ENCODE measurements at regions not wholly inside any gene's neighbourhood (a gene's known extent, or its start where the extent isn't known, plus 50 kb on each side); places are given as distances from the start of the nearest gene placed in this dataset.
A peak's percentile ranks its signal among the peaks of the same experiment; 100 is the strongest.

GRCh38 chr4:152161676-152162330 is 374.1 kb downstream of the FBXW7 start:
- Mint-ChIP-seq H3K36me3 (ENCODE audit: insufficient read depth) (no peaks in the 10 kb centered on the region), H3K9me3 (no peaks in the 10 kb centered on the region), H3K27ac (ENCODE audit: low read depth) (no peak overlapping the region), H3K27me3 (peaks cover 14% of the 10 kb centered on the region), H3K4me1 (peaks cover 17% of the 10 kb centered on the region), H3K4me3 (no peak overlapping the region)
- DNase-seq (ENCODE audit: low spot score in 2 of 2) (no peak), ATAC-seq (replicated peaks; ENCODE audit: extremely low read depth, poor library complexity, severe bottlenecking) (no peak)

GRCh38 chr4:152160225-152160800 is 375.6 kb downstream of the FBXW7 start:
- ATAC-seq (replicated peaks; ENCODE audit: extremely low read depth, poor library complexity, severe bottlenecking) (no peak), DNase-seq (ENCODE audit: low spot score in 2 of 2) (no peak)
- H3K4me3 Mint-ChIP-seq: no peak overlapping the region
- H3K4me1 Mint-ChIP-seq: peaks cover 17% of the 10 kb centered on the region
- no peak overlapping the region for H3K27ac Mint-ChIP-seq (ENCODE audit: low read depth)
- H3K27me3 Mint-ChIP-seq: peaks cover 14% of the 10 kb centered on the region
- no peaks in the 10 kb centered on the region for H3K9me3 Mint-ChIP-seq
- H3K36me3 Mint-ChIP-seq (ENCODE audit: insufficient read depth): no peaks in the 10 kb centered on the region

GRCh38 chr4:152159773-152160172 is 376.1 kb downstream of the FBXW7 start:
- H3K9me3 Mint-ChIP-seq: peaks cover 3% of the 10 kb centered on the region
- H3K27me3 Mint-ChIP-seq: peaks cover 14% of the 10 kb centered on the region
- no peak for ATAC-seq (replicated peaks; ENCODE audit: extremely low read depth, poor library complexity, severe bottlenecking)

DNA sequence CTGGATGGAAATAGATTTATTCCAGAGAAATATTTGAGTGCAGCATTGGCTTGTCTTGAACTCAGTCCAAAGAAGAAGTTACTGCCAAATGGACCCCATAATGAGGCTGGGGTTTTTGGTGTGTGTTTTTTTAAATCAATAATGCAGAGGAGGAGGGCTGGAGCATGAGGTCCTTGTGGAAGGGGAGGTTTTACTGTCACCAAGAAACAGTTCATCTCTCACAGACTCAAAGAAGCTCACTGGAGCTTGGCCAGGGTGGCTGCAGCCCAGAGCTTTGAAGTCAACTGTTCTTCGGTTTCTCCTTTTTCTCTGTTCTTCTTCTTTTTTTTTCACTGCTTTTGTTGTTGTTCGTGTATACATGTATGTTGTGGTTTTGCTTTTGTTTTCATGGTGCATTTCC is 377.7 kb downstream of the FBXW7 start:
- Mint-ChIP-seq H3K36me3 (ENCODE audit: insufficient read depth) (no peaks in the 10 kb centered on the region), H3K27me3 (peaks cover under 1% of the 10 kb centered on the region), H3K4me1 (peaks cover 17% of the 10 kb centered on the region), H3K9me3 (peaks cover 5% of the 10 kb centered on the region), H3K27ac (ENCODE audit: low read depth) (peak overlapping the region; percentile 14), H3K4me3 (no peak overlapping the region)
- ATAC-seq (replicated peaks; ENCODE audit: extremely low read depth, poor library complexity, severe bottlenecking) (no peak), DNase-seq (ENCODE audit: low spot score in 2 of 2) (no peak)

More at GRCh38 chr4:152159773-152160172, 376.1 kb downstream of the FBXW7 start:
- Mint-ChIP-seq H3K36me3 (ENCODE audit: insufficient read depth) (no peaks in the 10 kb centered on the region), H3K27ac (ENCODE audit: low read depth) (no peak overlapping the region), H3K4me3 (no peak overlapping the region), H3K4me1 (peaks cover 17% of the 10 kb centered on the region)
- no peak for DNase-seq (ENCODE audit: low spot score in 2 of 2)

DNA sequence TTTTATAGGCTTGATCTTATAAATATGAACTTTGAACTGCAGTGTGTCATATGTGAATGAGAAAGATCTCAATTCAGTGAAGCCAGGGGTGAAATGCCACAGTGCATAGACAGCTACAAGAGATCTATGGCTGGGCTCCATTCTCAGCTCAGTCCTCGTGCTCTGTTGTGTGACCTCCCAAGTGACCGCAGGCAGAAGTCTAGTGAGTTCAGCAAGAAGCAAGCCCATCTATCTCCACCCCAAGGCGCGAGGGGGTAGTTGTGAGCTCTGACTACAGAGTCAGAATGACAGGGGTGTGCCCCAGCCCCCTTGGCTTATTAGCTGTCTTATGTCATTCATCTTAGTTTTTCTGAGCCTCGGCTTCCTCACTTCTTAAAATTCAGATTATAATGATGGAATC is 378.3 kb downstream of the FBXW7 start:
- H3K4me3 Mint-ChIP-seq: no peak overlapping the region
- peaks cover 5% of the 10 kb centered on the region for H3K9me3 Mint-ChIP-seq
- H3K4me1 Mint-ChIP-seq: peaks cover 17% of the 10 kb centered on the region
- H3K36me3 Mint-ChIP-seq (ENCODE audit: insufficient read depth): no peaks in the 10 kb centered on the region
- ATAC-seq (replicated peaks; ENCODE audit: extremely low read depth, poor library complexity, severe bottlenecking) (no peak), DNase-seq (ENCODE audit: low spot score in 2 of 2) (no peak)
- no peaks in the 10 kb centered on the region for H3K27me3 Mint-ChIP-seq
- H3K27ac Mint-ChIP-seq (ENCODE audit: low read depth): peak overlapping the region; percentile 14

DNA sequence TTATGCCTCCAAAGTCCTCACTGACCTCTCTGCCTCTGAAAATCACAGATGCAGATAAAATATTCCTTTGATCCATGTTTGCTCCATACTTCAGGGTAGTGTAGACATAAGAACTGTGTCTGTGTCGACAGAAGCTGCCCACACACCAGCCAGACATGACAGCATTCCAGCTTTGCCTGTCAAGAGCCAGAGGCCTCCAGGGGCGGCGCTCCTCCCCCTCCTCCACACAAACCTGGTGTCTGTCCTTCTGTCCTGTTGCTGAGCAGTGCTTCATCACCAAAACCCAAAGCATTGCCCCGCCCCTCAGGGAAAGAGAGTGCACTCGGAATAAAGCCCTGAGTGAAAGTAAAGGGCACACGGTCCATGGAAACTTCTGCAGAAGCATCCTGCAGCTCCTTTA is 379.4 kb downstream of the FBXW7 start:
- DNase-seq (ENCODE audit: low spot score in 2 of 2) (no peak), ATAC-seq (replicated peaks; ENCODE audit: extremely low read depth, poor library complexity, severe bottlenecking) (no peak)
- peaks cover 17% of the 10 kb centered on the region for H3K4me1 Mint-ChIP-seq
- H3K9me3 Mint-ChIP-seq: peaks cover 5% of the 10 kb centered on the region
- no peaks in the 10 kb centered on the region for H3K27me3 Mint-ChIP-seq
- no peak overlapping the region for H3K27ac Mint-ChIP-seq (ENCODE audit: low read depth)
- no peak overlapping the region for H3K4me3 Mint-ChIP-seq
- H3K36me3 Mint-ChIP-seq (ENCODE audit: insufficient read depth): no peaks in the 10 kb centered on the region

GRCh38 chr4:152155070-152155469 is 380.8 kb downstream of the FBXW7 start:
- H3K36me3 Mint-ChIP-seq (ENCODE audit: insufficient read depth): no peaks in the 10 kb centered on the region
- DNase-seq (ENCODE audit: low spot score in 2 of 2): no peak
- ATAC-seq (replicated peaks; ENCODE audit: extremely low read depth, poor library complexity, severe bottlenecking): no peak
- peaks cover 17% of the 10 kb centered on the region for H3K4me1 Mint-ChIP-seq
- H3K27me3 Mint-ChIP-seq: no peaks in the 10 kb centered on the region
- peaks cover 5% of the 10 kb centered on the region for H3K9me3 Mint-ChIP-seq
- no peak overlapping the region for H3K27ac Mint-ChIP-seq (ENCODE audit: low read depth)
- no peak overlapping the region for H3K4me3 Mint-ChIP-seq

GRCh38 chr4:152154433-152154832 is 381.5 kb downstream of the FBXW7 start:
- H3K9me3 Mint-ChIP-seq: peaks cover 5% of the 10 kb centered on the region
- no peaks in the 10 kb centered on the region for H3K36me3 Mint-ChIP-seq (ENCODE audit: insufficient read depth)
- DNase-seq (ENCODE audit: low spot score in 2 of 2) (no peak), ATAC-seq (replicated peaks; ENCODE audit: extremely low read depth, poor library complexity, severe bottlenecking) (no peak)
- no peaks in the 10 kb centered on the region for H3K27me3 Mint-ChIP-seq
- no peak overlapping the region for H3K27ac Mint-ChIP-seq (ENCODE audit: low read depth)
- H3K4me3 Mint-ChIP-seq: no peak overlapping the region
- H3K4me1 Mint-ChIP-seq: peaks cover 17% of the 10 kb centered on the region

- Mint-ChIP-seq H3K4me1 (peaks cover 17% of the 10 kb centered on the region), H3K27me3 (no peaks in the 10 kb centered on the region), H3K27ac (ENCODE audit: low read depth) (no peak overlapping the region), H3K9me3 (peaks cover 5% of the 10 kb centered on the region), H3K4me3 (no peak overlapping the region), H3K36me3 (ENCODE audit: insufficient read depth) (no peaks in the 10 kb centered on the region)
- DNase-seq (ENCODE audit: low spot score in 2 of 2) (no peak), ATAC-seq (replicated peaks; ENCODE audit: extremely low read depth, poor library complexity, severe bottlenecking) (no peak)
These were observed 382.2 kb downstream of the FBXW7 start for GRCh38 chr4:152153476-152154270.

GRCh38 chr4:152150214-152150613 is 385.7 kb downstream of the FBXW7 start:
- no peak for DNase-seq (ENCODE audit: low spot score in 2 of 2)
- H3K4me3 Mint-ChIP-seq: no peak overlapping the region
- no peak for ATAC-seq (replicated peaks; ENCODE audit: extremely low read depth, poor library complexity, severe bottlenecking)
- H3K27ac Mint-ChIP-seq (ENCODE audit: low read depth): no peak overlapping the region
- no peaks in the 10 kb centered on the region for H3K27me3 Mint-ChIP-seq
- H3K9me3 Mint-ChIP-seq: peaks cover 12% of the 10 kb centered on the region
- no peaks in the 10 kb centered on the region for H3K36me3 Mint-ChIP-seq (ENCODE audit: insufficient read depth)
- H3K4me1 Mint-ChIP-seq: no peaks in the 10 kb centered on the region

DNA sequence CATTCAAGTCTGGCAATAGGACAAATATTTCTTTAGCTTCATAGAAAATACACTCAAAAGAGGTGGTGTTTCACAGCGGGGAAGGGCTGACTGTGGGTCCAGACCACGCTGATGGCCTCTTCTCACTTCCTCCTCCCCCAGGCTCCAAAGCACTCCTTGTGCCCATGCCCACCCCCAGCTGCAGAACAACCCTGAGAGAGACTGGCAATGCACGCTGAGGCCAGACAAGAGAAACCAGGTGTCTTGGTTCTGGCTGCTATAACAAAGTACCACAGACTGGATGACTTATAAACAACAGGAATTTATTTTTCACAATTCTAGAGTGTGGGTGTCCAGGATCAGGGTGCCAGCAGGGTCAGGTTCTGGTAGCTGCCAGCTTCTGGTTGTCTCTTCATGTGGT is 386.1 kb downstream of the FBXW7 start:
- H3K9me3 Mint-ChIP-seq: peaks cover 9% of the 10 kb centered on the region
- no peaks in the 10 kb centered on the region for H3K36me3 Mint-ChIP-seq (ENCODE audit: insufficient read depth)
- H3K27ac Mint-ChIP-seq (ENCODE audit: low read depth): no peak overlapping the region
- no peaks in the 10 kb centered on the region for H3K4me1 Mint-ChIP-seq
- DNase-seq (ENCODE audit: low spot score in 2 of 2) (no peak), ATAC-seq (replicated peaks; ENCODE audit: extremely low read depth, poor library complexity, severe bottlenecking) (no peak)
- no peaks in the 10 kb centered on the region for H3K27me3 Mint-ChIP-seq
- H3K4me3 Mint-ChIP-seq: no peak overlapping the region

- H3K27me3 Mint-ChIP-seq: no peaks in the 10 kb centered on the region
- peaks cover 7% of the 10 kb centered on the region for H3K9me3 Mint-ChIP-seq
- DNase-seq (ENCODE audit: low spot score in 2 of 2) (no peak), ATAC-seq (replicated peaks; ENCODE audit: extremely low read depth, poor library complexity, severe bottlenecking) (no peak)
- no peak overlapping the region for H3K4me3 Mint-ChIP-seq
- no peaks in the 10 kb centered on the region for H3K4me1 Mint-ChIP-seq
- no peaks in the 10 kb centered on the region for H3K36me3 Mint-ChIP-seq (ENCODE audit: insufficient read depth)
- H3K27ac Mint-ChIP-seq (ENCODE audit: low read depth): no peak overlapping the region
These were observed 387.2 kb upstream of the GATB start for GRCh38 chr4:152148057-152148456.

DNA sequence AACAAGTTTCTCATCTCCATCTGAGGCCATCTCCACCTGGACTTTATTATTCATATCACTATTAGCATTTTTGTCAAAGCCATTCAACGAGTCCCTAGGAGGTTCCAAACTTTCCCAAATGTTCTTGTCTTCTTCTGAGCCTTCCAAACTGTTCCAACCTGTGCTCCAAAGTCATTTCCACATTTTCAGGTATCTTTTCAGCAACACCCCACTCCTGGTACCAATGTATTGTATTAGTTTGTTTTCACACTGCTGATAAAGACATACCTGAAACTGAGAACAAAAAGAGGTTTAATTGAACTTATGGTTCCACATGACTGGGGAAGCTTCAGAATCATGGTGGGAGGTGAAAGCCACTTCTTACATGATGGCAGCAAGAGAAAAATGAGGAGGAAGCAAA is 385.4 kb upstream of the GATB start:
- Mint-ChIP-seq H3K36me3 (ENCODE audit: insufficient read depth) (no peaks in the 10 kb centered on the region), H3K27ac (ENCODE audit: low read depth) (no peak overlapping the region), H3K9me3 (peaks cover 7% of the 10 kb centered on the region), H3K27me3 (no peaks in the 10 kb centered on the region), H3K4me3 (no peak overlapping the region), H3K4me1 (no peaks in the 10 kb centered on the region)
- DNase-seq (ENCODE audit: low spot score in 2 of 2) (no peak), ATAC-seq (replicated peaks; ENCODE audit: extremely low read depth, poor library complexity, severe bottlenecking) (no peak)
